Amniotic stem cell (primary cell): ENCODE measurements at regions not wholly inside any gene's neighbourhood (a gene's known extent, or its start where the extent isn't known, plus 50 kb on each side); places are given as distances from the start of the nearest gene placed in this dataset.
"Not testable (repeated sequence)": the region's sequence is repeated elsewhere in the genome, so short reads cannot be mapped to it uniquely, and the experiment has no call there.

Experiments
- DNase-seq: peaks from one replicate; lab custom pipeline; 2025; lab: John Stamatoyannopoulos, UW

- DNase-seq, result no peak
These were observed 183.1 kb upstream of the PRSS58 start for GRCh38 chr7:142440906-142441411.

- DNase-seq, result peak; percentile 55
These were observed 182.5 kb upstream of the PRSS58 start for GRCh38 chr7:142440219-142440905.

GRCh38 chr7:142439739-142440138 lies 181.9 kb upstream of the PRSS58 start:
- DNase-seq, result no peak

- no peak for DNase-seq
These were observed 181.2 kb upstream of the PRSS58 start for GRCh38 chr7:142438923-142439515.

- DNase-seq, result no peak
These were observed 180.5 kb upstream of the PRSS58 start for GRCh38 chr7:142438235-142438922.

GRCh38 chr7:142437741-142438140 lies 179.9 kb upstream of the PRSS58 start:
- no peak for DNase-seq

GRCh38 chr7:142436601-142437000 lies 178.7 kb upstream of the PRSS58 start:
- DNase-seq, result no peak

DNA sequence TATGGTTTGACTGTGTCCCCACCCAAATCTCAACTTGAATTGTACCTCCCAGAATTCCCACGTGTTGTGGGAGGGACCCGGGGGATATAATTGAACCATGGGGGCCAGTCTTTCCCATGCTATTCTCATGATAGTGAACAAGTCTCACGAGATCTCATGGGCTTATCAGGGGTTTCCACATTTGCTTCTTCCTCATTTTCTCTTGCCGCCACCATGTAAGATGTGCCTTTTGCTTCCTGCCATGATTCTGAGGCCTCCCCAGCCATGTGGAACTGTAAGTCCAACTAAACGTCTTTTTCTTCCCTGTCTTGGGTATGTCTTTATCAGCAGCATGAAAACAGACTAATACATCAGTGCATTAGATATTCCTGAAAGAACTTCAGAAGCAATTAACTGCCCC lies 177.7 kb upstream of the PRSS58 start:
- not testable (repeated sequence) for DNase-seq

DNA sequence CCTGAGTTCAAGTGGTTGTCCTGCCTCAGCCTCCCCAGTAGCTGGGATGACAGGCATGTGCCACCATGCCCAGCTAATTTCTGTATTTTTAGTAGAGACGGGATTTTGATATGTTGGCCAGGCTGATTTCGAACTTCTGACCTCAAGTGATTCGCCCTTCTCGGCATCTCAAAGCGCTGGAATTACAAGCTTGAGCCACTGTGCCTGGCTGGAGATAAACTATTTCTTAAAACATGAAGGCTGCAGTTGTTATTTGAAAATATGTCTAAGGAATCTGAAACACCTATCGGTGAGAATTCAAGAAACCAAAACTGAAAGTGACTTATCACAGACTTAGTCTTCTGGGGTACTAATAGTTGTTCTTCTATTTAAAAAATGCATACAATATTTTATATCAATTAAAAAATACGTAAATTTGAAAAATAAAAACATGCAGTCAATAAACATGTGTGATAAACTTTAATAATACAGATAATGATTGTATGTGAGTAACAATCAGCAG lies 176.9 kb upstream of the PRSS58 start:
- DNase-seq, result no peak

GRCh38 chr7:142434133-142434532 lies 176.3 kb upstream of the PRSS58 start:
- DNase-seq, result not testable (repeated sequence)

DNA sequence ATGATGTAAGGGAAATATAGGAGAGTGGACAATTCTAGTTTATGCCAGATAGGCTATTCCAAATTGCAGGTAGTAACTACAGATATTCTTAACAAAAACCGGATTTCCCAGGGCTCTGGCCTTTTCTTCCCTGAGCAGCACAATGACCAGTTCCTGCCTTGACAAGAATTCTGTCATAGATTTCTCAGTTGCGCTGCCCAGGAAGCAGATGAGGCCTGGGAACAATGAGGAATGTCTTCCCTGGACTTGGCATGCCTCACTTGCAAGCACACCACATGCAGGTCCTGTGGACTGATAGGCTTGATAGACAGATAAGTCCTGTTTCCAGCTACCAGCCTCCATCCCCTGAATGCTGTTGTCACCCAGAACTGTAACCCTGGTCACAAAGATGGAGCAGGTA lies 174.5 kb upstream of the PRSS58 start:
- DNase-seq, result no peak

DNA sequence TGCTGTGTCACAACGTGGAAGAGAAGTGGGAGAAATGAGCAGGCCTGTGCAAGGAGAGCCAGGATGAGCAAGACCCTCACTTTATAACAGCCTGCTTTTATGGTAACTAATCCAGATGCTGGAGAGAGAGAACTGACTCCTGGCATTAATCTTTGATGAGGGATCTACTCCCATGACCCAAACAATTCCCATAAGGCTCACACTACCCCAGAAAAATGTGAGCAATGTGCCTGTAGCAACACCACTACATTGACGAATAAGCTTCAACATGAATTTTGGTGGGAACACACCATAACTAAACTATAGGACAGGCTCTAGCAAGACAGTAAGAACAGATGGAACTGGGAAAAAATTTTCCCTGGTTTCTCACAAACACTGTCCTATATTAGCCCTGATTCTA lies 173.6 kb upstream of the PRSS58 start:
- no peak for DNase-seq

DNA sequence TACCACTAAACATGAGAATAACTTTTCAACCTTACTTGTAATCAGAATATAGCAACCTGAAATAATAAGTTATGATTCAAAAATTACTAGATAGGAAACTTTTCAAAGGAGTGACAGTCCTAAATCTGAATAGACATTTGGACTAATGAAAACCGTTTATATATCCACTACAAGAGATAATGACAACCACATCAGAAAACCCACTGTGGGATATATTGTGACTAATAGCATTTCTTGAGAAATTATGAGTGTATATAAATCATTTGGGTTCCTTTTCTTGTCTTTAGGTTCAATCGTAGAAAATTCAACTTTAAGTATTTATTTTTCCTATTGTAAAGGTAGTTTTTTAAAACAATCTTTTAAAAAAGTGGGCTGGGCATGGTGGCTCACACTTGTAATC lies 170.2 kb upstream of the PRSS58 start:
- DNase-seq, result no peak

DNA sequence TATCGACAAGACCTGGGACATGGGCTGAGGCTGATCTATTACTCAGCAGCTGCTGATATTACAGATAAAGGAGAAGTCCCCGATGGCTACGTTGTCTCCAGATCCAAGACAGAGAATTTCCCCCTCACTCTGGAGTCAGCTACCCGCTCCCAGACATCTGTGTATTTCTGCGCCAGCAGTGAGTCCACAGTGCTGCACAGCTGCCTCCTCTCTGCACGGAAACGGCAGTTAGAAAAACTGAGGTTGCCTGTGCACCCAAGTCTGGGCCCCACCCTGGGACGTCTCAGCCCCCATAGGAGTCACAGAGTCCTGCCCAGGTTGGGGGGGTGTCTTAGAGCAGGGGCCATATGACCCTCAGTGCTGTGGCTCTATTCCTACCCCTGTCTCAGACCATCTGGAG lies 167.4 kb upstream of the PRSS58 start:
- DNase-seq, result no peak

GRCh38 chr7:142422621-142423020 lies 164.8 kb upstream of the PRSS58 start:
- DNase-seq, result no peak

- no peak for DNase-seq
These were observed 162.9 kb upstream of the PRSS58 start for GRCh38 chr7:142420554-142421362.

DNA sequence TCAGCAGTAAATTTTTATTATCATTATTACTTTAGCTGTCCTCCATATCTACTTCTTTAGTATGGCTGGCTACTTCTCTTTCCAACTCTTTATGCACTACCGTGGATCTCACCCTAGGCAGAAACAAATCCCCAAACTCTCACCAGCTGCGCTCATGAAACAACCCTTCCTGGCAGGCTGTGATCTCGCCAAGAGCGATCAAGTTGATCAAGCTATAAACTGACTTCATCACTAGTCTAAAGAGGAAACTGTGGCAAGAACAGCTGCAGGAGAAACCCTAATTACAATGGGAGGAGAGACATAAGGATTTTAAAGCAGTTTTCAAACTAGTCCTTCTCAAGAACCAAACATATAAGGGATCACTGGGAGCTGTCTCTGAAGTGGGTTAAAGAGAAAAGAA lies 160.5 kb upstream of the PRSS58 start:
- DNase-seq, result no peak

DNA sequence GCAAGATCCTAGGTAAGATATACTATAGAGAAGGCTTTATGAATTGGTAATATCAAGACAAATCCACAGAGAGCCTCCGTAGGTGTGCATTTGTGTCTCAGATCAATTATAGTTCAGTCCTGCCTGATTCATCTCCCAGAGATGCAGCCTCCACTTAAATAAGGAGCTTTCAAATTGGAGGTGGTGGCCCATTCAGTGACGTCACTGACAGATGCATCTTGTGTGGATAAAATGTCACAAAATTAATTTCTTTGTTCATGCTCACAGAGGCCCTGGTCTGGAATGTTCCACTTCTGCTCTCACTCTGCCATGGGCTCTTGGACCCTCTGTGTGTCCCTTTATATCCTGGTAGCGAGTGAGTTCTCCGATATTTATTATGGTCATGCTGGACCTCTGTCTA lies 157.1 kb upstream of the PRSS58 start:
- no peak for DNase-seq

DNA sequence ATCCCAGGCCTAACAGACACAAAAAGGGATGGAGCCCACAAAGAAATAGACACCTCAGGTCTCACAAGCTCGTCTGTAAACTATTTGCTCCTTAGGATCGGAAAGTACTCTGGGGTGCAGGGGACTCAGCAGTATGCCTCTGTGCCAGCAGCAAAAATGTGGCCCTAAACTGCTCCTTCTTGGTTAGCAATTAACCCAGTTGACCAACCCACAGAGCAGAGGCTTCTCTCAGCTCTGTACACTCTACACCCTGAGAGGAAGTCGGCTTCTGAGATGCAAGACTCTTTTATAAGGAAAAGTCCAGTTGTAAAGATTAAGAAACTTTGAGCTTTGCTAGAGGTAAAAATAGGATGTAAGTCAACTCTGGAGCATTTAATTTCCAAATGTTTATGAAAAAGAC lies 156.3 kb upstream of the PRSS58 start:
- DNase-seq, result no peak

GRCh38 chr7:142413280-142414000 lies 155.6 kb upstream of the PRSS58 start:
- no peak for DNase-seq

DNA sequence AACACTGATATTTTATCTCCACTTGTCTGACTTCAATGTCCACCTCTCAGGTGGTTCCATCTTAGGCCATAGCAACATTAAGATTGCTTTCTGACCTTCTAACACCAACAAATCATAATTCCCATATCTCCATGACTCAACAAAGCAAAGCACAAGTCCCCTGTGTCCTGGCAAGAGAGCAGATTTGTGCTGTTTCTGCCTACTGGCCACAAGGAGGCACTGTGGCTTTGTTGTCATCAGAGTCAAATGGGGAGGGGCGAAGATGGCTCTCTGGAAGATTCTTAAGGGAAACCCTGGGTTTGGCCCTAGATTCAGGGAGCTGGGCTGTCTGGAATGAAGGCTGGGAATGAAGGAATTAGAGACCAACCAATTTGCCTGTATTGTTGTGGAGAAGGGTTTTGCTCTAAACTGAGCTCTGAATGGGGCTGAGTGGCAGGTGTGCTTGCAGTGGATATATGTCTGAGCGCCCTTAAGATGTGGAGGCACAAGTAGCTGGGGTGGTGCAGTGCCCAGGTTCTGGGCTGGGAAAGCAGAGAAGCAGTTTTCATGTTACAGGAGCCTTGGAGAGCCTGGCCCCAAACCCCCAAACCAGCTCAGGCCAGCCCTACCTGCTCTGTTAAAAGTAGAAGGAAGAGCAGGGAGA lies 154.8 kb upstream of the PRSS58 start:
- DNase-seq, result peak; percentile 21
